ENCODE measurements at regions not wholly inside any gene's neighbourhood (a gene's known extent, or its start where the extent isn't known, plus 50 kb on each side); places are given as distances from the start of the nearest gene placed in this dataset.

DNA sequence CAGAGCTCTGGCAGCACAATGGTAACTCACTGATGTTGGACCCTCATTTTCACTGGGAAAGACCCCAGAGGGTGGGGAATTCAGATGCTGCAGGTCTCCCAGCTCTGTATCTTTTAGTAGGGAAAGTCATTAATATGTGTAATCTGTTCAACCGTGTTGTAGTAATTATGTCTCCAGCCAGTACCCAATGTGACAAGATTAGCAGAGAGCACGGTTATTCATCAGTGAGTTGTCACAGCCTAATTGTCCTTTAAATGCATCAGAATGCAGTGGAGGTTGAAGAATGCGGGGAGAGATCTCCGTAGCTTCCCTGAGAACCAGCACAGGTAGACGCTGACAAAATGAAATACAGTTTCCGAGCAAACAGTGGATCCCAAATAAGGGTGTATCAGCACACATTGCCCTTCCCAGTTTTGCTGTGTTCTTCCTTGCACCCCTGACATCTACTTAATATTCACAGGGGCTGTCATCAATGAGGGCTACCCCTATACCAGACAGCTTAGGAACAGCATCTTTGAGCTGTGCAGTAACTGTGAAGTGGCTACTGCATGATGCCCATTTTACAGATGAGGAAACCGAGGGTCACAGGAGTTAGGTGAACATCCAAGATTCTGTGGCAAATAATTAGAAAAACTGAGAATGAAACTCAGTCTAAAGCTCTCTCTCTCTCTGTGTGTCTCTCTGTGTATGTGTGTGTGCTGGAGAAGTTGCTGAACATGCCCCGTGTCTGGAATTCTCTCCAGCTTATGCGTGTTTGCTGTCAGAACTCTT, 430.4 kb upstream of the HS6ST1 start:
- H3K36me3 Mint-ChIP-seq (ENCODE audit: low read depth) = no peaks in the 10 kb centered on the region
- ChIA-PET POLR2A (no interaction called here), CTCF (no interaction called here)
- no peak overlapping the region for H3K4me3 ChIP-seq (ENCODE audit: low read length)
- no peak for TF ChIP-seq CTCF (IDR thresholded peaks at IDR 0.05)
- H3K9me3 ChIP-seq (ENCODE audit: control insufficient read depth in 1 of 2, insufficient read depth in 1 of 2, low read length in 2 of 2) = peaks cover 0 to 4% of the 10 kb centered on the region in 2 experiments
- no peaks in the 10 kb centered on the region for H3K9me3 Mint-ChIP-seq
- no peaks in the 10 kb centered on the region for H3K27me3 Mint-ChIP-seq
- DNase-seq (no peak), ATAC-seq (ENCODE audit: poor library complexity) (no peak)
- no peak overlapping the region for H3K27ac ChIP-seq (ENCODE audit: low read depth in 1 of 2, low read length in 2 of 2)
- no peak overlapping the region for H3K4me3 Mint-ChIP-seq
- peaks cover 4% of the 10 kb centered on the region for H3K4me1 Mint-ChIP-seq (ENCODE audit: low read depth)
- intact Hi-C loops (cut with DNase I, micrococcal nuclease) = no loop called here
- no peaks in the 10 kb centered on the region for H3K4me1 ChIP-seq (ENCODE audit: insufficient read depth, low read length)
- no peaks in the 10 kb centered on the region for H3K36me3 ChIP-seq (ENCODE audit: insufficient read depth, low read length)
- H3K27ac Mint-ChIP-seq = no peak overlapping the region
- peaks cover 0 to 5% of the 10 kb centered on the region in 2 experiments for H3K27me3 ChIP-seq (ENCODE audit: control insufficient read depth in 1 of 2, insufficient read depth in 2 of 2, low read length in 2 of 2)

GRCh38 chr2:128750328-128751165, 431.9 kb upstream of the HS6ST1 start:
- Mint-ChIP-seq H3K27ac (no peak overlapping the region), H3K9me3 (no peaks in the 10 kb centered on the region), H3K4me3 (no peak overlapping the region), H3K4me1 (ENCODE audit: low read depth) (peaks cover 20% of the 10 kb centered on the region), H3K27me3 (no peaks in the 10 kb centered on the region), H3K36me3 (ENCODE audit: low read depth) (no peaks in the 10 kb centered on the region)
- no peak for TF ChIP-seq CTCF (IDR thresholded peaks at IDR 0.05)
- H3K9me3 ChIP-seq (ENCODE audit: control insufficient read depth in 1 of 2, insufficient read depth in 1 of 2, low read length in 2 of 2) = peaks cover 0 to 7% of the 10 kb centered on the region in 2 experiments
- CTCF ChIA-PET = no interaction called here
- H3K27ac ChIP-seq (ENCODE audit: low read depth in 1 of 2, low read length in 2 of 2) = no peak overlapping the region
- DNase-seq (no peak), ATAC-seq (ENCODE audit: poor library complexity) (no peak)
- H3K27me3 ChIP-seq (ENCODE audit: control insufficient read depth in 1 of 2, insufficient read depth in 2 of 2, low read length in 2 of 2) = peaks cover 0 to 5% of the 10 kb centered on the region in 2 experiments
- intact Hi-C loops (cut with DNase I, micrococcal nuclease) = loop anchor here in 1 of 2 experiments (10.0 kb wide), 1 partner anchor 426 kb away; no protein-coding TSS in a partner anchor
- H3K4me1 ChIP-seq (ENCODE audit: insufficient read depth, low read length) = no peaks in the 10 kb centered on the region
- no peaks in the 10 kb centered on the region for H3K36me3 ChIP-seq (ENCODE audit: insufficient read depth, low read length)
- no peak overlapping the region for H3K4me3 ChIP-seq (ENCODE audit: low read length)
- POLR2A ChIA-PET = no interaction called here

GRCh38 chr2:128751746-128752145, 433.1 kb upstream of the HS6ST1 start:
- Mint-ChIP-seq H3K36me3 (ENCODE audit: low read depth) (no peaks in the 10 kb centered on the region), H3K4me3 (no peak overlapping the region)

More at GRCh38 chr2:128751746-128752145, 433.1 kb upstream of the HS6ST1 start:
- Histone ChIP-seq H3K9me3 (ENCODE audit: control insufficient read depth in 1 of 2, insufficient read depth in 1 of 2, low read length in 2 of 2) (peaks cover 0 to 7% of the 10 kb centered on the region in 2 experiments), H3K27me3 (ENCODE audit: control insufficient read depth in 1 of 2, insufficient read depth in 2 of 2, low read length in 2 of 2) (no peaks in the 10 kb centered on the region), H3K4me3 (ENCODE audit: low read length) (no peak overlapping the region), H3K27ac (ENCODE audit: low read depth in 1 of 2, low read length in 2 of 2) (no peak overlapping the region), H3K4me1 (ENCODE audit: insufficient read depth, low read length) (no peaks in the 10 kb centered on the region), H3K36me3 (ENCODE audit: insufficient read depth, low read length) (no peaks in the 10 kb centered on the region)
- intact Hi-C loops (cut with DNase I, micrococcal nuclease) = loop anchor here in 1 of 2 experiments (10.0 kb wide), 1 partner anchor 427 kb away; no protein-coding TSS in a partner anchor
- ChIA-PET POLR2A (no interaction called here), CTCF (no interaction called here)
- no peak for DNase-seq
- ATAC-seq (ENCODE audit: poor library complexity) = no peak
- no peak for TF ChIP-seq CTCF (IDR thresholded peaks at IDR 0.05)
- Mint-ChIP-seq H3K9me3 (no peaks in the 10 kb centered on the region), H3K4me1 (ENCODE audit: low read depth) (peaks cover 20% of the 10 kb centered on the region), H3K27me3 (no peaks in the 10 kb centered on the region), H3K27ac (no peak overlapping the region)

All from CD4-positive, alpha-beta T cell (primary cell).